Stomach (tissue), 4 donors: ENCODE measurements at regions not wholly inside any gene's neighbourhood (a gene's known extent, or its start where the extent isn't known, plus 50 kb on each side); places are given as distances from the start of the nearest gene placed in this dataset.

Source experiments
- POLR2A ChIP-seq, 4 donors: fragments of 450-650 bp; IDR thresholded peaks; one replicate each; pipeline ENCODE4 v1.6.1; 2016; ENCODE audit warnings: antibody characterized with exemption in 4 of 4, control low read depth in 2 of 4, mild to moderate bottlenecking in 1 of 4, moderate library complexity in 1 of 4
- POLR2AphosphoS5 ChIP-seq, 3 donors: sonication (generic); formaldehyde crosslinking; IDR thresholded peaks; one replicate each; pipeline ENCODE4 v1.6.1; 2016; ENCODE audit warnings: antibody characterized with exemption in 3 of 3
- TF ChIP-seq, protein P1 (sequence below), 7 experiments: fragments of 450-650 bp in 4 of 7; fragments of 200-600 bp in 3 of 7; sonication (generic) in 3 of 7; IDR thresholded peaks; one replicate each; pipeline ENCODE4 v1.5.1; 2016 to 2019; ENCODE audit warnings: antibody characterized with exemption in 7 of 7, control low read depth in 2 of 7, mild to moderate bottlenecking in 1 of 7

DNA sequence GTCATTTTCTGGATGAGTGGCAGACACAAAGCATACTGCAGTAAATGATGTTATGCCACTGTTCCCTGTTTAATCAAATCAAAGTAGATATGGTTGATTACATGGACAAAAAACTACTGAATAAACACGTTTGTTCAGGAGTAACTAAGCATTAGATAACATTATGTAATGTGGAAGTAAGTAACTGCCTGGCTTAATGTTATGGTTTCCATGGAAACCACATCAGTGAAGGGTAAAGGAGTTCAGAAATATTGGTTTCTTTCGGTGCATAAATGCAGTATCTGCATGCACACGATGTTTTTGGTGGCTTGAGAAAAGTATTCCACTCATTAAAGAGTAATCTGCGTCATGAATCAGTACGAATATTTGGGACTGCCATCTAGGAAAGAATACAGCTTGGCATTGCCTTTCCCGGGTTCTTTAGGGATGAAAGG is 131.3 kb upstream of the PRKCQ start:
- TF ChIP-seq, protein P1, sequence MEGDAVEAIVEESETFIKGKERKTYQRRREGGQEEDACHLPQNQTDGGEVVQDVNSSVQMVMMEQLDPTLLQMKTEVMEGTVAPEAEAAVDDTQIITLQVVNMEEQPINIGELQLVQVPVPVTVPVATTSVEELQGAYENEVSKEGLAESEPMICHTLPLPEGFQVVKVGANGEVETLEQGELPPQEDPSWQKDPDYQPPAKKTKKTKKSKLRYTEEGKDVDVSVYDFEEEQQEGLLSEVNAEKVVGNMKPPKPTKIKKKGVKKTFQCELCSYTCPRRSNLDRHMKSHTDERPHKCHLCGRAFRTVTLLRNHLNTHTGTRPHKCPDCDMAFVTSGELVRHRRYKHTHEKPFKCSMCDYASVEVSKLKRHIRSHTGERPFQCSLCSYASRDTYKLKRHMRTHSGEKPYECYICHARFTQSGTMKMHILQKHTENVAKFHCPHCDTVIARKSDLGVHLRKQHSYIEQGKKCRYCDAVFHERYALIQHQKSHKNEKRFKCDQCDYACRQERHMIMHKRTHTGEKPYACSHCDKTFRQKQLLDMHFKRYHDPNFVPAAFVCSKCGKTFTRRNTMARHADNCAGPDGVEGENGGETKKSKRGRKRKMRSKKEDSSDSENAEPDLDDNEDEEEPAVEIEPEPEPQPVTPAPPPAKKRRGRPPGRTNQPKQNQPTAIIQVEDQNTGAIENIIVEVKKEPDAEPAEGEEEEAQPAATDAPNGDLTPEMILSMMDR (IDR thresholded peaks at IDR 0.05), result no peak
- TF ChIP-seq POLR2A (IDR thresholded peaks at IDR 0.05), result no peak
- TF ChIP-seq POLR2AphosphoS5 (IDR thresholded peaks at IDR 0.05), result no peak
